ENCODE measurements at regions not wholly inside any gene's neighbourhood (a gene's known extent, or its start where the extent isn't known, plus 50 kb on each side); places are given as distances from the start of the nearest gene placed in this dataset.

DNA sequence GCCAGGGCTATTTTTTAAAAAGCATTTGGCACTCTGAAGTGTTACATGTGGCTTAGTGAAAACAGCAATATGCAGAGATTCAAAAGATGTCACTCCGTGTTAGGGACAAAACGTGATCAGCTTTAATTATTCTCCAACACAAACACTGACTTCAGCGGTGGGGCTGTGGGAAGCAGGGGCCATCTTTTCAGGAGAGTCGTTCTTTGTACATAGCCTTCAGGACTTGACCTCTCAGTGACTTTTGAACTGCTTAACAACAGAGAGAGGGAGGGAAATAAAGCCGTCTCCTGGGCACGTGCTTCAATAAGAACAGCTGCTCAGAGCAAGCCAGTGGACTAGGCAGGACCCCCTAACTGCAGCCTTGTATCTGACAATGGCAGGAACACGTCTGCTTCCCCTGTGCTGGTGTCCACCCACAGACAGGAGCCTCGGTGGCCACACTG is 95.0 kb upstream of the HDAC4 start:
- Histone ChIP-seq H3K9me1 (ENCODE audit: control insufficient read depth, insufficient read depth, low read length) (no peaks in the 10 kb centered on the region), H3K4me3 (no peak overlapping the region), H3K4me2 (ENCODE audit: insufficient read depth, low read length) (no peak overlapping the region), H4K20me1 (replicated peaks; ENCODE audit: control insufficient read depth, insufficient read depth, low read length) (no peaks in the 10 kb centered on the region), H3K4me1 (replicated peaks in 1 of 2; ENCODE audit: control insufficient read depth in 2 of 2, insufficient read depth in 2 of 2, low read length in 2 of 2) (no peaks in the 10 kb centered on the region; a peak in 1 of 5 replicates), H3K79me2 (ENCODE audit: control insufficient read depth, insufficient read depth, low read length) (no peaks in the 10 kb centered on the region), H3K9me3 (replicated peaks; ENCODE audit: control insufficient read depth, insufficient read depth, low read depth, low read length) (no peaks in the 10 kb centered on the region), H3K36me3 (ENCODE audit: control insufficient read depth, insufficient read depth, low read length) (no peaks in the 10 kb centered on the region), H3K27ac (ENCODE audit: extremely low read depth, low read depth, low read length) (no peak overlapping the region), H2AFZ (ENCODE audit: low read depth, low read length) (no peak overlapping the region), H3K27me3 (ENCODE audit: control insufficient read depth in 2 of 2, insufficient read depth in 2 of 2, low read length in 2 of 2) (peaks cover 0 to 55% of the 10 kb centered on the region in 2 experiments; a peak in 3 of 5 replicates), H3K9ac (ENCODE audit: insufficient read depth in 1 of 2, low read depth in 2 of 2, low read length in 2 of 2) (no peak overlapping the region)
- ChIA-PET POLR2A (no interaction called here), CTCF (ENCODE audit: low intra/inter-chr PET ratio) (no interaction called here)
- BruUV-seq (replicated peaks), result no TSS peak
- in situ Hi-C loops (cut with MboI) (no loop called here), intact Hi-C loops (cut with micrococcal nuclease) (no loop called here)
- no peak for TF ChIP-seq ZEB2 (IDR thresholded peaks at IDR 0.05)
- TF ChIP-seq, protein P1, sequence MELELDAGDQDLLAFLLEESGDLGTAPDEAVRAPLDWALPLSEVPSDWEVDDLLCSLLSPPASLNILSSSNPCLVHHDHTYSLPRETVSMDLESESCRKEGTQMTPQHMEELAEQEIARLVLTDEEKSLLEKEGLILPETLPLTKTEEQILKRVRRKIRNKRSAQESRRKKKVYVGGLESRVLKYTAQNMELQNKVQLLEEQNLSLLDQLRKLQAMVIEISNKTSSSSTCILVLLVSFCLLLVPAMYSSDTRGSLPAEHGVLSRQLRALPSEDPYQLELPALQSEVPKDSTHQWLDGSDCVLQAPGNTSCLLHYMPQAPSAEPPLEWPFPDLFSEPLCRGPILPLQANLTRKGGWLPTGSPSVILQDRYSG (tag; conservative IDR thresholded peaks at IDR 0.05; ENCODE audit: low read depth), result no peak
- TF ChIP-seq MTA2 (IDR thresholded peaks at IDR 0.05; ENCODE audit: low read depth), result no peak
- TF ChIP-seq ZNF764 (CRISPR knock-in tag; IDR thresholded peaks at IDR 0.05; ENCODE audit: low read depth), result no peak
- no peak for TF ChIP-seq MCM7 (IDR thresholded peaks at IDR 0.05)
- no peak for TF ChIP-seq CBX5 (IDR thresholded peaks at IDR 0.05; ENCODE audit: borderline replicate concordance, low read depth)
- TF ChIP-seq MYBL2 (IDR thresholded peaks at IDR 0.05; ENCODE audit: low read depth), result no peak
- TF ChIP-seq MYBL2 (CRISPR knock-in tag; IDR thresholded peaks at IDR 0.05; ENCODE audit: borderline replicate concordance), result no peak
- no peak for TF ChIP-seq RBM17 (IDR thresholded peaks at IDR 0.05; ENCODE audit: borderline replicate concordance, low read depth, low read length)
- TF ChIP-seq ZNF232 (CRISPR knock-in tag; IDR thresholded peaks at IDR 0.05), result no peak
- FAIRE-seq (no peak), DNase-seq (ENCODE audit: extremely low read depth in 1 of 4, low spot score in 3 of 4) (no peak), ATAC-seq (no peak)
- WGBS (ENCODE audit: insufficient coverage, low coverage, missing lambda C conversion rate), result 3% methylated on average over 6 of the region's 8 CpGs
